H9 (cell line): ENCODE measurements at regions not wholly inside any gene's neighbourhood (a gene's known extent, or its start where the extent isn't known, plus 50 kb on each side); places are given as distances from the start of the nearest gene placed in this dataset.

Source experiments
- DNase-seq: peaks from one replicate; pipeline ENCODE4 v3.0.0-alpha.2; 2017
- H2AFZ ChIP-seq: one replicate; pipeline ENCODE4 v1.6.1; 2013; ENCODE audit warnings: mild to moderate bottlenecking, low read length, control low read depth, moderate library complexity
- H2AK5ac ChIP-seq: 2 replicates; pipeline ENCODE4 v1.6.1; 2013; ENCODE audit warnings: low read length, control low read depth, mixed read lengths; ENCODE audit not compliant: insufficient read length
- H2BK120ac ChIP-seq: one replicate; pipeline ENCODE4 v1.6.1; 2013; ENCODE audit warnings: low read depth, mild to moderate bottlenecking, low read length, control low read depth, inconsistent platforms; ENCODE audit not compliant: poor library complexity, severe bottlenecking
- H2BK12ac ChIP-seq: 2 replicates; pipeline ENCODE4 v1.6.1; 2013; ENCODE audit warnings: low read length, control low read depth, mixed read lengths, low read depth; ENCODE audit not compliant: insufficient read length
- H2BK15ac ChIP-seq: 2 replicates; pipeline ENCODE4 v1.6.1; 2013; ENCODE audit warnings: low read depth, low read length, control low read depth
- H2BK20ac ChIP-seq: one replicate; pipeline ENCODE4 v1.6.1; 2013; ENCODE audit warnings: low read depth, mild to moderate bottlenecking, low read length, control low read depth, inconsistent platforms; ENCODE audit not compliant: poor library complexity, severe bottlenecking
- H2BK5ac ChIP-seq: 2 replicates; pipeline ENCODE4 v1.6.1; 2013; ENCODE audit warnings: low read length, control low read depth, mixed read lengths; ENCODE audit not compliant: insufficient read length
- H3K14ac ChIP-seq: 2 replicates; pipeline ENCODE4 v1.6.1; 2013; ENCODE audit warnings: low read length, control low read depth; ENCODE audit not compliant: insufficient read depth
- H3K18ac ChIP-seq: 2 replicates; pipeline ENCODE4 v1.6.1; 2013; ENCODE audit warnings: low read depth, mild to moderate bottlenecking, mixed read lengths, low read length, control low read depth; ENCODE audit not compliant: insufficient read length
- H3K23ac ChIP-seq: 2 replicates; pipeline ENCODE4 v1.6.1; 2013; ENCODE audit warnings: low read length, control low read depth, mixed read lengths, low read depth; ENCODE audit not compliant: insufficient read length
- H3K23me2 ChIP-seq: 2 replicates; pipeline ENCODE4 v1.6.1; 2013; ENCODE audit warnings: low read depth, mild to moderate bottlenecking, mixed read lengths, low read length, control low read depth; ENCODE audit not compliant: insufficient read length, poor library complexity, severe bottlenecking
- H3K27ac ChIP-seq: 2 replicates; pipeline ENCODE4 v1.5.1; 2013; ENCODE audit warnings: low read length, control low read depth, mixed read lengths, low read depth; ENCODE audit not compliant: insufficient read length
- H3K27me3 ChIP-seq: 2 replicates; pipeline ENCODE4 v1.6.1; 2013; ENCODE audit warnings: low read length, control low read depth, inconsistent platforms; ENCODE audit not compliant: insufficient read depth
- H3K4ac ChIP-seq: 2 replicates; pipeline ENCODE4 v1.6.1; 2013; ENCODE audit warnings: low read depth, mild to moderate bottlenecking, control low read depth, inconsistent platforms, low read length, moderate library complexity
- H3K4me1 ChIP-seq: 2 replicates; pipeline ENCODE4 v1.6.1; 2013; ENCODE audit warnings: low read length, control low read depth, inconsistent platforms; ENCODE audit not compliant: insufficient read depth
- H3K4me2 ChIP-seq: 2 replicates; pipeline ENCODE4 v1.6.1; 2013; ENCODE audit warnings: low read length, control low read depth, mixed read lengths; ENCODE audit not compliant: insufficient read length, insufficient read depth
- H3K56ac ChIP-seq: 2 replicates; pipeline ENCODE4 v1.6.1; 2013; ENCODE audit warnings: low read depth, mild to moderate bottlenecking, mixed read lengths, low read length, control low read depth; ENCODE audit not compliant: insufficient read length
- H3K79me1 ChIP-seq: 2 replicates; pipeline ENCODE4 v1.6.1; 2013; ENCODE audit warnings: low read depth, mild to moderate bottlenecking, moderate library complexity, low read length, control low read depth, inconsistent platforms; ENCODE audit not compliant: insufficient read depth, poor library complexity, severe bottlenecking
- H3K79me2 ChIP-seq: 2 replicates; pipeline ENCODE4 v1.6.1; 2013; ENCODE audit warnings: low read length, control low read depth, inconsistent platforms; ENCODE audit not compliant: insufficient read depth
- H3K9ac ChIP-seq: 2 replicates; pipeline ENCODE4 v1.6.1; 2013; ENCODE audit warnings: low read length, control low read depth, mixed read lengths; ENCODE audit not compliant: insufficient read length; ENCODE audit errors: extremely low read depth
- H3K9me3 ChIP-seq: one replicate; pipeline ENCODE4 v1.6.1; 2013; ENCODE audit warnings: low read depth, low read length, inconsistent platforms; ENCODE audit not compliant: control insufficient read depth
- H3T11ph ChIP-seq: one replicate; pipeline ENCODE4 v1.6.1; 2013; ENCODE audit warnings: mild to moderate bottlenecking, low read length, control low read depth, inconsistent platforms
- H4K20me1 ChIP-seq: one replicate; pipeline ENCODE4 v1.6.1; 2013; ENCODE audit not compliant: control insufficient read depth, insufficient read length, insufficient read depth
- H4K5ac ChIP-seq: 2 replicates; pipeline ENCODE4 v1.6.1; 2013; ENCODE audit warnings: low read depth, mild to moderate bottlenecking, mixed read lengths, low read length, control low read depth; ENCODE audit not compliant: insufficient read length
- H4K8ac ChIP-seq: replicated peaks from 2 replicates; pipeline ENCODE4 v1.6.1; 2013; ENCODE audit warnings: low read length, control low read depth, mixed read lengths, low read depth; ENCODE audit not compliant: insufficient read length
- H4K91ac ChIP-seq: 2 replicates; pipeline ENCODE4 v1.6.1; 2013; ENCODE audit warnings: low read depth, mild to moderate bottlenecking, moderate library complexity, mixed read lengths, low read length, control low read depth; ENCODE audit not compliant: insufficient read length
- H3K27ac Mint-ChIP-seq, 3 experiments: 2 replicates in 2 of 3; 3 replicates in 1 of 3; pipeline ENCODE4 v1.8.0; 2020 to 2021; ENCODE audit warnings: mixed read lengths in 3 of 3, mild to moderate bottlenecking in 1 of 3, moderate library complexity in 1 of 3
- H3K27me3 Mint-ChIP-seq: 2 replicates; pipeline ENCODE4 v1.8.0; 2021; ENCODE audit warnings: low read depth, mild to moderate bottlenecking, moderate library complexity, mixed read lengths
- H3K36me3 Mint-ChIP-seq, 3 experiments: 2 replicates in 2 of 3; 3 replicates in 1 of 3; pipeline ENCODE4 v1.8.0; 2020 to 2021; ENCODE audit warnings: low read depth in 3 of 3, mixed read lengths in 3 of 3; ENCODE audit not compliant: insufficient read depth in 1 of 3
- H3K4me1 Mint-ChIP-seq, 2 experiments: 2 replicates each; pipeline ENCODE4 v1.8.0; 2020; ENCODE audit warnings: mixed read lengths in 2 of 2
- H3K4me3 Mint-ChIP-seq, 2 experiments: 2 replicates in 1 of 2; 3 replicates in 1 of 2; pipeline ENCODE4 v1.8.0; 2020 to 2021; ENCODE audit warnings: mild to moderate bottlenecking in 2 of 2, mixed read lengths in 2 of 2, moderate library complexity in 1 of 2
- H3K9me3 Mint-ChIP-seq, 2 experiments: 2 replicates in 1 of 2; 3 replicates in 1 of 2; pipeline ENCODE4 v1.8.0; 2020; ENCODE audit warnings: mild to moderate bottlenecking in 2 of 2, mixed read lengths in 2 of 2, moderate library complexity in 1 of 2
- WGBS: extraction: QIAGEN DNeasy Blood & Tissue Kit; methylation state at CpG from one replicate; pipeline ENCODE4 v1.1.7; 2013; ENCODE audit warnings: missing lambda C conversion rate, low lambda C conversion rate, mixed read lengths; ENCODE audit not compliant: insufficient read length; ENCODE audit errors: extremely low coverage; 5-methylcytosine and 5-hydroxymethylcytosine counted together
- TF ChIP-seq, protein P1 (sequence below): fragments of 200-600 bp; sonication (generic); conservative IDR thresholded peaks from 3 replicates; pipeline ENCODE4 v1.8.0; 2021; ENCODE audit warnings: antibody characterized with exemption, mild to moderate bottlenecking

DNA sequence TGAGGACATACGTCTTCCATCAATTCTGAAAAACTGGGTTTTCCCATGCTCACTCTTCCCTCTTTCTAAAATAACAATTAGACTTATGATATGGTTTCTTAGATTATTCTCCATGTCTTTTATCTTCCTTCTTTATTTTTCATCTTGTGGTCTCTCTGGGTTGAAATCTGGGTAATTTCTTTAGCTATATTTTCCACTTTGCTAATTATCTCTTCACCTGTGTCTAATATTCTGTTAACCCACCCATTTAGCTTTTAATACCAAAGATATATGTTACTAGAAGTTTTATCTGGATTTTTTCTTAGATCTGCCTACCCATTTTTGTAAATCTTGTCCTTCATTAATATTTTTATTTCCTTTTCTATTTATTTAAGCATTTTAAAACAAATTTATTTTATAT is 121.8 kb downstream of the TENT5A start:
- no peak overlapping the region for H4K8ac ChIP-seq
- H3K4me3 Mint-ChIP-seq = no peak overlapping the region
- H2BK5ac ChIP-seq = no peak overlapping the region
- H3K9me3 ChIP-seq = no peaks in the 10 kb centered on the region
- no peak overlapping the region for H2BK15ac ChIP-seq
- H3K14ac ChIP-seq = no peak overlapping the region
- peaks cover 11 to 13% of the 10 kb centered on the region in 2 experiments for H3K9me3 Mint-ChIP-seq
- no peaks in the 10 kb centered on the region for H3K27me3 Mint-ChIP-seq
- no CpG with 5 or more reads among the region's 1 CpG for WGBS
- H2BK12ac ChIP-seq = no peak overlapping the region
- no peaks in the 10 kb centered on the region for H4K20me1 ChIP-seq
- H3K4me1 Mint-ChIP-seq = no peaks in the 10 kb centered on the region
- H3K4ac ChIP-seq = no peak overlapping the region
- H3T11ph ChIP-seq = no peak overlapping the region
- H3K56ac ChIP-seq = no peak overlapping the region
- H2BK120ac ChIP-seq = no peak overlapping the region
- no peak for DNase-seq
- H3K23ac ChIP-seq = no peak overlapping the region
- no peaks in the 10 kb centered on the region for H3K79me2 ChIP-seq
- H3K27me3 ChIP-seq = no peaks in the 10 kb centered on the region
- H3K9ac ChIP-seq = no peak overlapping the region
- H2AFZ ChIP-seq = no peak overlapping the region
- H4K5ac ChIP-seq = no peak overlapping the region
- H3K27ac ChIP-seq = no peak overlapping the region
- TF ChIP-seq, protein P1, sequence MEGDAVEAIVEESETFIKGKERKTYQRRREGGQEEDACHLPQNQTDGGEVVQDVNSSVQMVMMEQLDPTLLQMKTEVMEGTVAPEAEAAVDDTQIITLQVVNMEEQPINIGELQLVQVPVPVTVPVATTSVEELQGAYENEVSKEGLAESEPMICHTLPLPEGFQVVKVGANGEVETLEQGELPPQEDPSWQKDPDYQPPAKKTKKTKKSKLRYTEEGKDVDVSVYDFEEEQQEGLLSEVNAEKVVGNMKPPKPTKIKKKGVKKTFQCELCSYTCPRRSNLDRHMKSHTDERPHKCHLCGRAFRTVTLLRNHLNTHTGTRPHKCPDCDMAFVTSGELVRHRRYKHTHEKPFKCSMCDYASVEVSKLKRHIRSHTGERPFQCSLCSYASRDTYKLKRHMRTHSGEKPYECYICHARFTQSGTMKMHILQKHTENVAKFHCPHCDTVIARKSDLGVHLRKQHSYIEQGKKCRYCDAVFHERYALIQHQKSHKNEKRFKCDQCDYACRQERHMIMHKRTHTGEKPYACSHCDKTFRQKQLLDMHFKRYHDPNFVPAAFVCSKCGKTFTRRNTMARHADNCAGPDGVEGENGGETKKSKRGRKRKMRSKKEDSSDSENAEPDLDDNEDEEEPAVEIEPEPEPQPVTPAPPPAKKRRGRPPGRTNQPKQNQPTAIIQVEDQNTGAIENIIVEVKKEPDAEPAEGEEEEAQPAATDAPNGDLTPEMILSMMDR = no peak
- no peak overlapping the region for H4K91ac ChIP-seq
- no peak overlapping the region for H2AK5ac ChIP-seq
- H2BK20ac ChIP-seq = no peak overlapping the region
- no peak overlapping the region for H3K27ac Mint-ChIP-seq
- H3K79me1 ChIP-seq = no peaks in the 10 kb centered on the region
- no peak overlapping the region for H3K4me2 ChIP-seq
- peaks cover 1 to 13% (median 5%) of the 10 kb centered on the region in 3 experiments; a peak in 5 of 7 replicates for H3K36me3 Mint-ChIP-seq
- H3K18ac ChIP-seq = no peak overlapping the region
- H3K4me1 ChIP-seq = no peaks in the 10 kb centered on the region
- no peaks in the 10 kb centered on the region for H3K23me2 ChIP-seq
